ENCODE measurements at regions not wholly inside any gene's neighbourhood (a gene's known extent, or its start where the extent isn't known, plus 50 kb on each side); places are given as distances from the start of the nearest gene placed in this dataset.
"Not testable (repeated sequence)": the region's sequence is repeated elsewhere in the genome, so short reads cannot be mapped to it uniquely, and the experiment has no call there.

GRCh38 chr12:116380740-116381139, 103.2 kb upstream of the MED13L start:
- peaks cover 6 to 14% (median 9%) of the 10 kb centered on the region in 4 donors for H3K4me1 ChIP-seq (ENCODE audit: control insufficient read depth in 4 of 4, insufficient read depth in 4 of 4, low read length in 3 of 4)
- 99% methylated on average over 1 of the region's 1 CpG for WGBS
- not testable (repeated sequence) for H3K27me3 ChIP-seq (ENCODE audit: control insufficient read depth in 4 of 4, insufficient read depth in 4 of 4, low read length in 3 of 4); H3K36me3 ChIP-seq (ENCODE audit: control insufficient read depth in 4 of 4, insufficient read depth in 3 of 4, low read depth in 1 of 4, low read length in 3 of 4); DNase-seq (ENCODE audit: low spot score); H3K9me3 ChIP-seq (ENCODE audit: control insufficient read depth in 4 of 4, low read length in 3 of 4); H3K4me3 ChIP-seq (ENCODE audit: low read depth in 1 of 3, low read length in 3 of 3); H3K27ac ChIP-seq (ENCODE audit: low read depth in 1 of 2, low read length in 2 of 2); H3K9ac ChIP-seq (ENCODE audit: low read depth in 1 of 2, low read length in 2 of 2)

DNA sequence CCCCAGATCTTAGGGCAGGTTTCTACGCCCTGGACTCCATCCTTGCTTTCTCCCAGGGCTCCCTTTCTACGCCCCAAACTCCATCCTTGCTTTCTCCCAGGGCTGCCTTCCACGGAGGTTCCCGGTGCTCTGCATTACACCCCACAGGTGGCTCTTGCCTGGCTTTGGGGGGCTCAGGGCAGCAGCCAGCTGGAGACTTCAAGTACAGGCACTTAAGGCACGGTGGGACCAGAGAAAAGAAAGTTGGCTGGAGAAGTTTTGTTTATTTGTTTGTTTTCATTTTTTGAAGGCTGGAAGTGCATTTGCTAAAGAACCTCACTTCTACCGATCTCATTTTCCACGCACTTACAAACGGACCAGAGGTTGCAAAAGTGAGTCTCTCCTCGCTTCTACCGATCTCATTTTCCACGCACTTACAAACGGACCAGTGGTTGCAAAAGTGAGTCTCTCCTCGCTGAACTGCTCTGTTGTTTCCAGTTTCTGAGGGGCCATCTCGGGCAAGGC, 103.8 kb upstream of the MED13L start:
- H3K9ac ChIP-seq (ENCODE audit: low read depth in 1 of 2, low read length in 2 of 2): no peak overlapping the region
- DNase-seq (ENCODE audit: low spot score): no peak
- no peak overlapping the region for H3K4me3 ChIP-seq (ENCODE audit: low read depth in 1 of 3, low read length in 3 of 3)

GRCh38 chr12:116381744-116382685, 104.5 kb upstream of the MED13L start:
- H3K36me3 ChIP-seq (ENCODE audit: control insufficient read depth in 4 of 4, insufficient read depth in 3 of 4, low read depth in 1 of 4, low read length in 3 of 4): no peaks in the 10 kb centered on the region
- no peaks in the 10 kb centered on the region for H3K9me3 ChIP-seq (ENCODE audit: control insufficient read depth in 4 of 4, low read length in 3 of 4)
- no peak overlapping the region for H3K9ac ChIP-seq (ENCODE audit: low read depth in 1 of 2, low read length in 2 of 2)
- no peak overlapping the region for H3K27ac ChIP-seq (ENCODE audit: low read depth in 1 of 2, low read length in 2 of 2)
- no peaks in the 10 kb centered on the region for H3K27me3 ChIP-seq (ENCODE audit: control insufficient read depth in 4 of 4, insufficient read depth in 4 of 4, low read length in 3 of 4)
- peaks cover 6 to 12% (median 10%) of the 10 kb centered on the region in 4 donors for H3K4me1 ChIP-seq (ENCODE audit: control insufficient read depth in 4 of 4, insufficient read depth in 4 of 4, low read length in 3 of 4)
- 66% methylated on average over 17 of the region's 17 CpGs for WGBS
- no peak overlapping the region for H3K4me3 ChIP-seq (ENCODE audit: low read depth in 1 of 3, low read length in 3 of 3)
- DNase-seq (ENCODE audit: low spot score): no peak
- TF ChIP-seq, protein P1, sequence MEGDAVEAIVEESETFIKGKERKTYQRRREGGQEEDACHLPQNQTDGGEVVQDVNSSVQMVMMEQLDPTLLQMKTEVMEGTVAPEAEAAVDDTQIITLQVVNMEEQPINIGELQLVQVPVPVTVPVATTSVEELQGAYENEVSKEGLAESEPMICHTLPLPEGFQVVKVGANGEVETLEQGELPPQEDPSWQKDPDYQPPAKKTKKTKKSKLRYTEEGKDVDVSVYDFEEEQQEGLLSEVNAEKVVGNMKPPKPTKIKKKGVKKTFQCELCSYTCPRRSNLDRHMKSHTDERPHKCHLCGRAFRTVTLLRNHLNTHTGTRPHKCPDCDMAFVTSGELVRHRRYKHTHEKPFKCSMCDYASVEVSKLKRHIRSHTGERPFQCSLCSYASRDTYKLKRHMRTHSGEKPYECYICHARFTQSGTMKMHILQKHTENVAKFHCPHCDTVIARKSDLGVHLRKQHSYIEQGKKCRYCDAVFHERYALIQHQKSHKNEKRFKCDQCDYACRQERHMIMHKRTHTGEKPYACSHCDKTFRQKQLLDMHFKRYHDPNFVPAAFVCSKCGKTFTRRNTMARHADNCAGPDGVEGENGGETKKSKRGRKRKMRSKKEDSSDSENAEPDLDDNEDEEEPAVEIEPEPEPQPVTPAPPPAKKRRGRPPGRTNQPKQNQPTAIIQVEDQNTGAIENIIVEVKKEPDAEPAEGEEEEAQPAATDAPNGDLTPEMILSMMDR (IDR thresholded peaks at IDR 0.05; ENCODE audit: low read depth, low read length, missing input control): no peak
- TF ChIP-seq FOXA1 (IDR thresholded peaks at IDR 0.05): no peak
- TF ChIP-seq, protein P2, sequence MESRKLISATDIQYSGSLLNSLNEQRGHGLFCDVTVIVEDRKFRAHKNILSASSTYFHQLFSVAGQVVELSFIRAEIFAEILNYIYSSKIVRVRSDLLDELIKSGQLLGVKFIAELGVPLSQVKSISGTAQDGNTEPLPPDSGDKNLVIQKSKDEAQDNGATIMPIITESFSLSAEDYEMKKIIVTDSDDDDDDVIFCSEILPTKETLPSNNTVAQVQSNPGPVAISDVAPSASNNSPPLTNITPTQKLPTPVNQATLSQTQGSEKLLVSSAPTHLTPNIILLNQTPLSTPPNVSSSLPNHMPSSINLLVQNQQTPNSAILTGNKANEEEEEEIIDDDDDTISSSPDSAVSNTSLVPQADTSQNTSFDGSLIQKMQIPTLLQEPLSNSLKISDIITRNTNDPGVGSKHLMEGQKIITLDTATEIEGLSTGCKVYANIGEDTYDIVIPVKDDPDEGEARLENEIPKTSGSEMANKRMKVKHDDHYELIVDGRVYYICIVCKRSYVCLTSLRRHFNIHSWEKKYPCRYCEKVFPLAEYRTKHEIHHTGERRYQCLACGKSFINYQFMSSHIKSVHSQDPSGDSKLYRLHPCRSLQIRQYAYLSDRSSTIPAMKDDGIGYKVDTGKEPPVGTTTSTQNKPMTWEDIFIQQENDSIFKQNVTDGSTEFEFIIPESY (IDR thresholded peaks at IDR 0.05): no peak
- no peak for TF ChIP-seq JUND (IDR thresholded peaks at IDR 0.05)
- no peak for TF ChIP-seq YY1 (IDR thresholded peaks at IDR 0.05)
- TF ChIP-seq SP1 (IDR thresholded peaks at IDR 0.05): no peak
- no peak for TF ChIP-seq EGR1 (IDR thresholded peaks at IDR 0.05; ENCODE audit: low read depth in 2 of 2)
- TF ChIP-seq FOXA2 (IDR thresholded peaks at IDR 0.05): no peak
- no peak for TF ChIP-seq HNF4A (conservative IDR thresholded peaks at IDR 0.05)
- TF ChIP-seq MAX (IDR thresholded peaks at IDR 0.05): no peak

More for the DNA sequence above, 103.8 kb upstream of the MED13L start:
- Histone ChIP-seq H3K27me3 (ENCODE audit: control insufficient read depth in 4 of 4, insufficient read depth in 4 of 4, low read length in 3 of 4) (no peaks in the 10 kb centered on the region), H3K9me3 (ENCODE audit: control insufficient read depth in 4 of 4, low read length in 3 of 4) (no peaks in the 10 kb centered on the region), H3K36me3 (ENCODE audit: control insufficient read depth in 4 of 4, insufficient read depth in 3 of 4, low read depth in 1 of 4, low read length in 3 of 4) (no peaks in the 10 kb centered on the region), H3K27ac (ENCODE audit: low read depth in 1 of 2, low read length in 2 of 2) (no peak overlapping the region), H3K4me1 (ENCODE audit: control insufficient read depth in 4 of 4, insufficient read depth in 4 of 4, low read length in 3 of 4) (peaks cover 6 to 14% (median 11%) of the 10 kb centered on the region in 4 donors)
- 78% methylated on average over 14 of the region's 14 CpGs for WGBS
- TF ChIP-seq RXRA (IDR thresholded peaks at IDR 0.05): no peak
- TF ChIP-seq, protein P2 (IDR thresholded peaks at IDR 0.05): no peak
- no peak for TF ChIP-seq HNF4G (IDR thresholded peaks at IDR 0.05)
- no peak for TF ChIP-seq TAF1 (conservative IDR thresholded peaks at IDR 0.05)
- TF ChIP-seq MAX (IDR thresholded peaks at IDR 0.05): no peak
- no peak for TF ChIP-seq FOXA2 (IDR thresholded peaks at IDR 0.05)
- no peak for TF ChIP-seq HNF4A (conservative IDR thresholded peaks at IDR 0.05)
- TF ChIP-seq SP1 (IDR thresholded peaks at IDR 0.05): no peak
- no peak for TF ChIP-seq RAD21 (IDR thresholded peaks at IDR 0.05)
- no peak for TF ChIP-seq JUND (IDR thresholded peaks at IDR 0.05)
